SK-N-MC (cell line): ENCODE measurements at regions not wholly inside any gene's neighbourhood (a gene's known extent, or its start where the extent isn't known, plus 50 kb on each side); places are given as distances from the start of the nearest gene placed in this dataset.

ENCODE experiments used
- EZH2 ChIP-seq: fragments of 200-600 bp; sonication (generic); IDR thresholded peaks from one replicate; pipeline ENCODE4 v1.6.1; 2017; ENCODE audit warnings: antibody characterized with exemption
- POLR2AphosphoS5 ChIP-seq: IDR thresholded peaks from 2 replicates; pipeline ENCODE4 v1.6.1; 2012; ENCODE audit warnings: mild to moderate bottlenecking, low read depth, low read length, borderline replicate concordance

DNA sequence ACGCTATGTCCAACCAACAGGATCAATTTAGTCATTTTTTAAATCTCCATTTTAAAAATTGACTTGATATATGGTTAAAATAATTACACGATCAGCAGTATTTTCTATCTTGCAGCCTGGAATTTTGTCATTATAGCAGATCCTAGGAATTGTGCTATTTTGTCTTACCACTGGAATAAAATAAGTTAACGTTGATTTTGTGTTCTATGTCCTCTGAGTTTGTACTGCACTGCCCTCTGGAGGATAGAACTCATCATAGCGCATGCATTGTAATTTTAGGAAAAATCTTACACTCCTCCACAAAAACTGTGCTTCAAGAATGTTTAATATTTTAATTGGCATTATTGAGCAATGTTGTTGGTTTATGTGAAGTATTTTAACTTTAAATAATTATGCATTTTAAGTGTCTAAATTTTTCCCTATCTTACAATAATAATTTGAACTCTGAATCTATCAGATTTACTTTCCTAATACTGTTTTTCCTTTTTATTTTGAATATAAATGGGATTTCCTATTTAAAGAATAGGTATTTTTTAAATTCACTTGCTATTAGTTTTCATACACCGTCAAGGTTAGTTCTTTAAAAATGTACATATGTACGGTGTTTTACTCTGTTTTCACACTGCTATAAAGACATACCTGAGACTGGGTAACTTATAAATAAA lies 220.1 kb downstream of the PPP1R3A start:
- no peak for TF ChIP-seq EZH2
- no peak for TF ChIP-seq POLR2AphosphoS5
